NCI-H2227 treated with DMSO at 0.1 percent for 48 hours (cell line): ENCODE measurements at regions not wholly inside any gene's neighbourhood (a gene's known extent, or its start where the extent isn't known, plus 50 kb on each side); places are given as distances from the start of the nearest gene placed in this dataset.

Source experiments
- DNase-seq: peaks from one replicate; lab custom pipeline; 2025; lab: John Stamatoyannopoulos, UW

GRCh38 chr3:168888781-168889180, 774.7 kb downstream of the MECOM start:
- DNase-seq, result no peak

- DNase-seq, result no peak
Observed at GRCh38 chr3:168885028-168885427, 778.5 kb downstream of the MECOM start.

- no peak for DNase-seq
Observed at GRCh38 chr3:168884353-168884903, 779.1 kb downstream of the MECOM start.

GRCh38 chr3:168883145-168883544, 780.4 kb downstream of the MECOM start:
- DNase-seq, result no peak

GRCh38 chr3:168881804-168882203, 781.7 kb downstream of the MECOM start:
- no peak for DNase-seq

- DNase-seq, result no peak
Observed at GRCh38 chr3:168878655-168879054, 782.9 kb upstream of the GOLIM4 start.

- DNase-seq, result no peak
Observed at GRCh38 chr3:168877899-168878298, 782.2 kb upstream of the GOLIM4 start.

GRCh38 chr3:168876346-168877035, 780.8 kb upstream of the GOLIM4 start:
- no peak for DNase-seq

GRCh38 chr3:168872826-168873225, 777.1 kb upstream of the GOLIM4 start:
- no peak for DNase-seq

- DNase-seq, result no peak
Observed at GRCh38 chr3:168870892-168871291, 775.2 kb upstream of the GOLIM4 start.

- no peak for DNase-seq
Observed at GRCh38 chr3:168865022-168865551, 769.4 kb upstream of the GOLIM4 start.

- no peak for DNase-seq
Observed at GRCh38 chr3:168864107-168865021, 768.6 kb upstream of the GOLIM4 start.

- no peak for DNase-seq
Observed at GRCh38 chr3:168863561-168863960, 767.8 kb upstream of the GOLIM4 start.

GRCh38 chr3:168862466-168862865, 766.7 kb upstream of the GOLIM4 start:
- DNase-seq, result no peak

- DNase-seq, result no peak
Observed at GRCh38 chr3:168860592-168860991, 764.9 kb upstream of the GOLIM4 start.

- DNase-seq, result no peak
Observed at GRCh38 chr3:168860028-168860427, 764.3 kb upstream of the GOLIM4 start.

- no peak for DNase-seq
Observed at GRCh38 chr3:168859574-168859973, 763.9 kb upstream of the GOLIM4 start.

- DNase-seq, result no peak
Observed at GRCh38 chr3:168859143-168859542, 763.4 kb upstream of the GOLIM4 start.

- DNase-seq, result no peak
Observed at GRCh38 chr3:168858327-168858726, 762.6 kb upstream of the GOLIM4 start.

GRCh38 chr3:168850109-168850508, 754.4 kb upstream of the GOLIM4 start:
- no peak for DNase-seq

GRCh38 chr3:168847291-168847883, 751.7 kb upstream of the GOLIM4 start:
- peak; percentile 69 for DNase-seq

GRCh38 chr3:168844894-168845482, 749.3 kb upstream of the GOLIM4 start:
- DNase-seq, result no peak
